T-helper 2 cell treated with Interferon-gamma antibody and Interleukin-4, amounts not matched to agents 100 ng/mL and 5 ng/mL, for 36 hours (primary cell): ENCODE measurements at regions not wholly inside any gene's neighbourhood (a gene's known extent, or its start where the extent isn't known, plus 50 kb on each side); places are given as distances from the start of the nearest gene placed in this dataset.

Experiments
- intact Hi-C: fragments of 100-400 bp; cut with micrococcal nuclease; formaldehyde crosslinking; loops from one replicate; pipeline ENCODE4 v1.15.1; 2023

- intact Hi-C loops = no loop called here
Observed at GRCh38 chr16:86137359-86137758, 238.4 kb downstream of the IRF8 start.

GRCh38 chr16:86138121-86139085 lies 239.4 kb downstream of the IRF8 start:
- intact Hi-C loops = no loop called here

DNA sequence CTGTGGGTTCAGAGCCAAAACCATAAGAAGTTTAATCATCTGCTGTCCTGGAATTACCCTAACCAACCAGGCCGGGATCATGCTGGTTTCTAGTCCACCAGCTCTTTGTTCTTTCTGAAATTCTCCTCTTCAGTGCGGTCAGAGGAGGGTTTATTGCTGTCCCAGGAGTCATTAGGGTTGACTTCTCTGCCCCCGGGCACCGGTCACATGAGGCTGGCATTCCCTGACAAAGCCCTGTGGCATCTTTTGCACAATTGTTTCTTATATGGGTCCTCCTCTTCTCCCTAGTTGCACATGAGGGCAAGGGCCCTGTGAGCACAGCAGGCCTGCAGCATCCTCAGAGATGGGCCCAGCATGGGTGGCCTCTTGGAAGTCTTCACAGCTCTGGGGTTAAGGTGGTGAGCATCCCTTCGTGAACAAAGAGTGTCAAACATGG lies 243.9 kb downstream of the IRF8 start:
- intact Hi-C loops = no loop called here

- intact Hi-C loops = no loop called here
Observed at GRCh38 chr16:86143666-86144065, 244.7 kb downstream of the IRF8 start.

DNA sequence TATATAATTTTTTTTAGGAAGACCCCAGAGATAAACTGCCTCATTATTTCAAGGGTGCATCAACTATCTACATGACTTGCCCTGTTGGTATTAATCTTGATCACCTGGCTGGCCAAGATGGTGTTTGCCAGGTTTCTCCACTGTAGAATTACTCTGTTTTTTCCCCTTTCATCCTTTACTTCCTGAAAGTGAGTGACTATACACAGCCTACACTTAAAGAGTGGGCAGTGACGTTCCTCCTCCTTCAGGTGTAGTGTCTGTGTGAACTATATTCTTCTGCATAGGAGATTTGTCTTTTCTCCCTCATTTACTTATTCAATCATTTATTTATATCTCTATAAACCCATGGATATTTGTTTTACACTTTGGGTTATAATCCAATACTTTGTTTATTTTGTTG lies 246.7 kb downstream of the IRF8 start:
- intact Hi-C loops = no loop called here

DNA sequence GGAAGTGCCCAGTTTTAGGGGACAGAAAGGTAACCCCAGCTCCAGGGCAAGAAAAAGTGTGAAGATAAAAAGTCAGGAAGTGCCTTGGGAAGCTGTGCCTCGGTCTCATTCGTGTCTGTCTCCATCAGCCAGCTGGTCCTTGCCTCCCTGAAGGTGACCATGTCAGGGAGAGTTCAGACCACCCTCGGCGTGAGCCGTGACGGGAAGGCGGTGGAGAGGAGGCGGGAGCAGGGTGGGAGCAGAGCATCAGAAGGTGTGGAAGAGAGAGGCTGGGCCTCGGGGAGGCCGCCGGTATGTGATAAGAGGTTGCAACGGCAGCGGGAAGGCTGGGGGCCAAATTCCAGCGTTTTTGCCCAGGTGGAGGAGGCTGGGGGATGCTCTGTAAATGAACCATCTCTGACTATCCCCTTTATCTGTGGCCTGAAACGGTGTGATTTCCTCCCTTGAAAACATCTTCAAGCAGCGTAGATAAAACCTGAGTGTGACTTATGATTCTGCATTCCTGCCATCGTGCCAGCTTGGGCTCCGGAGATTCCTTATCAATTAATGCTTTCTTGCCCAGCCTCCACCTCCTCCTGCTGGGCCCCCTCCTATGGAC lies 251.8 kb downstream of the IRF8 start:
- intact Hi-C loops = no loop called here

DNA sequence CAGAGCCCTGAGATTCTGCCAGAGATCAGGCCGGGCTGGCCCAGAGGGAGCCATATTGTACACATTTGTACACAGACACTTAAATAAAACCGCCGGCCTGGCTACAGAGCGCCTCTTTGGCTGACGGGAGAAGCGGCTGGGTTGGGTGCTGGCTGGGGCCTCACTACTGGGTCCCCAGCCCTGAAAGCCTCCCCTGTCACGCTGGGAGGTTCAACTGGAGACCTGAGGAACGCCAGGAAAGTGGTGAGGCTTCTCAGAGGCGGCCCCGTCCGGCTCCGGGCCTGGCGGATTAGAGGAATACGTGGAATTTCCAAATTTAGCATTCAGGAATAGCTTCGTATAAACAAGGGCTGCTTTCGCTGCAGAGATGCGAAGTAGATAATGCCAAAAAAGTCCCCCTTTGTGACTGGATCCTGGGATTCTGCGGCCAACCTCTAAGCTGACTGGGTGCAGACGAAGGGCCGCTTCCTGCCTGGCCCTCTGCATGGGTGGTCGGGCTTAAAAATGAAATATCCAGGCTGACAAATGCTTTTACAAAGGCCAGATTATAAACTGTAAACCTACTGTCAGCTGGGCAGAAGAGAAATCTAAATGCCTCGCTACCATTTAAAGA lies 252.4 kb downstream of the IRF8 start:
- intact Hi-C loops = no loop called here

- intact Hi-C loops = no loop called here
Observed at GRCh38 chr16:86156155-86156554, 257.2 kb downstream of the IRF8 start.

GRCh38 chr16:86157616-86158247 lies 258.8 kb downstream of the IRF8 start:
- intact Hi-C loops = no loop called here

GRCh38 chr16:86158688-86159360 lies 259.9 kb downstream of the IRF8 start:
- intact Hi-C loops = no loop called here

GRCh38 chr16:86165479-86165878 lies 266.5 kb downstream of the IRF8 start:
- intact Hi-C loops = no loop called here

DNA sequence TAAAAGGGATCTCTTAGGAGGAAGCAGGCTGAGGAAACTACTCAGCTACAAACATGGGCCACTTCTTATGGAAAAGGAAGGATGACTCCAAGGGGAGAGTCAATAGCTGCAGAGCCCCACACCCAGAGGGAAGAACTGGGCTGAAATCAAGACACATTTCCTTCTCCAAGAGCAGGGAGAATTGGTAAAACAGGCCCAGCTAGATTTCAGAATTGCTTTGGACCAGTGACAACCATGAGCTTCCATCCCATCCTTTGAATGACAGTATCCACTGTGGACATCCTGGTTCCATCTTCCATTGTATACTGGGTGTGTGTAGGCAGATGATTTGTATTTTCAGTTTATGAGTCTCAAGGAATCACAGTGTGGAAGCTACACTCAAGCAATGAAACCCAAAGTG lies 267.5 kb downstream of the IRF8 start:
- intact Hi-C loops = no loop called here

- intact Hi-C loops = no loop called here
Observed at GRCh38 chr16:86167061-86167460, 268.1 kb downstream of the IRF8 start.

DNA sequence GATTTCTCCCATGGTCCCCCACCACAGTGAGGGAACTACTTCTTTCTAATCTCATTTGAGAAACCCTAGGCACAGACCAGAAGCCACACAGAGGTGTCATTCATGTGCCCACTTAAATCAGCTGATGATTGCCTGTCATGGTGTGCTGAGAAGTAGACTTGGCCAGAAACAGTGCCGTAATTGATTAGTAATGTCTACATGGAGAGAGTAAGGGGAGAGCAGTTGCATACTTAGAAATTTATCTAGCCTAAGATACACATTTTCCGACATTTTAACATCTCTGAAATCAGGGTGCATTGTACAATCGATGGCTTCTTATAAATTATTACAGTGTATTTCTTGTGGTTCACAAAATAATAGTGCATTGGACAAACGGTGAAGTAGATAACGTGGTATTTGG lies 271.8 kb downstream of the IRF8 start:
- intact Hi-C loops = no loop called here

GRCh38 chr16:86171329-86171728 lies 272.4 kb downstream of the IRF8 start:
- intact Hi-C loops = no loop called here

- intact Hi-C loops = no loop called here
Observed at GRCh38 chr16:86175816-86176215, 276.9 kb downstream of the IRF8 start.

- intact Hi-C loops = no loop called here
Observed at GRCh38 chr16:86176462-86176861, 277.5 kb downstream of the IRF8 start.

DNA sequence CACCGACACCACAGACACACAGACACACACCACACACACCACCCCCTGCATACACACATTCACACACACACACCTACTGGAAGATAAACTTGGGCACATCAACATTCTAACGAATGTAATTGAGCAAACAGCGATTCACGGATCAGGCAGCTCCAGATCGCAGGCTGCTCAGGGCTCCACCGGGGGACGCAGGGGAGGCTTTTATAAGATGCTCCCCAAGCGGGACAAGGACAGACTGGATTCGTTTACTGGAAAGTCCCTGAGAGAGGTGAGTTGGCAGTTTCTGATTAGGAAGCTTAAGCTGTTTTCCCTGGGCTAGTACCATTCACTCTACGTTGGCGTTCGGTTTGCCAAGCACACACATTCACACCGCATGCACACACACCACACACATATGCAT lies 281.3 kb downstream of the IRF8 start:
- intact Hi-C loops = no loop called here

GRCh38 chr16:86180780-86181179 lies 281.8 kb downstream of the IRF8 start:
- intact Hi-C loops = no loop called here

DNA sequence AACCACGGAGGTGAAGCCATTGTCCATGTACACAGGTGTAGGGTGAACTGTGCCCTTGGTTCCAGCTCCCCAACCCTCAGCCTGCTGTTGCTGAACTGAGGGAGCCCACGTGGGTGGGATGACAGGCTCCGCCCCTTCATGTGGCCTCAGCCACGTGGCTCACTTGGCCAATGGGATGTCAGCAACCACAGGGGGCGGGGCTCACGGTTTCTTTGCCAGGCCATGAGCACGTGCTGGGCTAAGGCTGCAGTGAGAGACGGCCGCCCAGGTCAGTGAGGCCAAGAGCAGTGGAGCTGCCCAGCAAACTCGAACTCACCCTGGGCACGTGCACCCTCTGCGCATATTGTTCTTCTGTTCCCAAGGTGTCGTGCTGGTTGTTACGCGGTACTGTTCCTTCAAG lies 282.6 kb downstream of the IRF8 start:
- intact Hi-C loops = no loop called here

- intact Hi-C loops = no loop called here
Observed at GRCh38 chr16:86184185-86184584, 285.2 kb downstream of the IRF8 start.
